Activated naive CD8-positive, alpha-beta T cell treated with anti-CD3 and anti-CD28 coated beads, Interleukin-2, amount 10 ng/mL, durations not matched to agents 7 days and 5 days (primary cell): ENCODE measurements at regions not wholly inside any gene's neighbourhood (a gene's known extent, or its start where the extent isn't known, plus 50 kb on each side); places are given as distances from the start of the nearest gene placed in this dataset.

Source experiments
- ATAC-seq: fragments of 150-1000 bp; cut with Tn5 transposase; one replicate; pipeline ENCODE4 v1.10.0; 2021; ENCODE audit warnings: low read depth, moderate library complexity
- POLR2A ChIA-PET: fragments of 350-600 bp; sonication (Branson Sonifier 250); formaldehyde crosslinking; loops from one replicate; lab custom pipeline; 2021; ENCODE audit warnings: antibody characterized with exemption; lab: Charles Lee
- DNase-seq: peaks from one replicate; pipeline ENCODE4 v3.0.0; 2021
- H3K27ac Mint-ChIP-seq: one replicate; pipeline ENCODE4 v1.8.0; 2022; ENCODE audit warnings: mild to moderate bottlenecking, mixed read lengths
- H3K27me3 Mint-ChIP-seq: one replicate; pipeline ENCODE4 v1.8.0; 2022; ENCODE audit warnings: mild to moderate bottlenecking, moderate library complexity, mixed read lengths
- H3K36me3 Mint-ChIP-seq: one replicate; pipeline ENCODE4 v1.8.0; 2021; ENCODE audit warnings: mild to moderate bottlenecking, mixed read lengths
- H3K4me1 Mint-ChIP-seq: one replicate; pipeline ENCODE4 v1.8.0; 2021; ENCODE audit warnings: mixed read lengths
- H3K4me3 Mint-ChIP-seq: one replicate; pipeline ENCODE4 v1.8.0; 2022; ENCODE audit warnings: mild to moderate bottlenecking, moderate library complexity, mixed read lengths
- H3K9me3 Mint-ChIP-seq: one replicate; pipeline ENCODE4 v1.8.0; 2021; ENCODE audit warnings: mixed read lengths

DNA sequence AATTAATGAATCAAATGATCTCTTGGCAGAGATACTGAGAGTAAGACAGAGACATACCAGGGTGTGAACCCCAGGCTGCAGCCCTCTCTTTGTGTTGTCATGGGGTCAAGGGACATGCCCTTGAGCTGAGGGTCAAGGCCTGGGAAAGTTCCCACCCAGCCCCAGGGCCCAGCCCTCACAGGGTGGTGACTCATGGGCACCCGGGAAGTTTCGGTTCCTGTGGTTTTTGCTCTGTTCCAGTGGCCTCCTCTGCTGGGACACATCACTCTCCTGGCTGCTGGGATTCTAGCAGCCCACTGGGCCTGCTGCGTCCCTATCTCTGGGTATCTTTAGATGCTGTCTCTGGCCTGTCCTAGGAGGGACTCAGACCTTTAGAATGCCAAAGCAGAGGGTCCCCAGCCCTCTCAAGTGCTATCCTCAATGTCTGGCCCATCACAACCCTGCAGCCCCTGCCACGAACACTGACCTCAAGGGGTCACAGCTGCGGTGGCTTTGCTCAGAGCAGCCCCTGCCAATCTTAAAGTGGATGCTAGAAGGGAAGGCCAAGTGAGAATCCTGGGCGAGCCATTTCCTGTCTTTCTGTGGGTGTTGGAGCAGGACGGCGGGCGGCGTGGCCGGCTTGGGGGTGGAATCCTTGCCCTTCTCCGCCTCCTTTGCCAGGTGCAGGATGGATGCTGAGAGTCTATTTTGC, 148.4 kb upstream of the TLE3 start:
- Mint-ChIP-seq H3K27me3 (no peaks in the 10 kb centered on the region), H3K9me3 (no peaks in the 10 kb centered on the region), H3K36me3 (no peaks in the 10 kb centered on the region), H3K4me3 (no peak overlapping the region), H3K4me1 (peaks cover 67% of the 10 kb centered on the region), H3K27ac (no peak overlapping the region)
- POLR2A ChIA-PET = interaction anchor here (0.9 to 1.6 kb wide), 2 partner anchors 13 to 148 kb away, joined by 3 to 6 read pairs; no protein-coding TSS in a partner anchor
- ATAC-seq = no peak
- DNase-seq = peak; percentile 32

DNA sequence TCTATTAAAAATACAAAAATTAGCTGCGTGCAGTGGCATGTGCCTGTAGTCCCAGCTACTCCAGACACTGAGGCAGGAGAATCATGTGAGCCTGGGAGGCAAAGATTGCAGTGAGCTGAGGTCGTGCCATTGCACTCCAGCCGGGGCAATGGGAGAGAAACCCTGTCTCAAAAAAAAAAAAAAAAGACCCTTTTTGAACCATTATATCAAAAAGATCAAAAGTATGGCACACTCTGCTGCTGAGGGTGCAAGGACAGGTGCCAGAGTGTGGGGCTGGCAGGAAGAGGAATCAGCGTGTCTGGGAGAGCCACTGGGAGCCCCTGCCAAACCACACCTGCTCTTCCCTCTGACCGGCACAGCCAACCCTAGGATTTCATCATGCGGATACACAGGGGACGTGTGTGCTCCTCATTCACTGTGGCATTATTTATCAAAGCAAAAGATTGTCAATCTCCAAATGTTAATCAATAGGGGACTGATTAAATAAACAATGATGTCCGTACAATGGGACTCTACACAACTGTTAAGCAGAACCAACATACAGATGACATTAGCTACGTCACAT, 147.3 kb upstream of the TLE3 start:
- no peaks in the 10 kb centered on the region for H3K9me3 Mint-ChIP-seq
- no peak overlapping the region for H3K27ac Mint-ChIP-seq
- no peak overlapping the region for H3K4me3 Mint-ChIP-seq
- H3K36me3 Mint-ChIP-seq = peaks cover 2% of the 10 kb centered on the region
- ATAC-seq = no peak
- peaks cover 75% of the 10 kb centered on the region for H3K4me1 Mint-ChIP-seq
- no peaks in the 10 kb centered on the region for H3K27me3 Mint-ChIP-seq
- DNase-seq = no peak
- POLR2A ChIA-PET = no interaction called here

DNA sequence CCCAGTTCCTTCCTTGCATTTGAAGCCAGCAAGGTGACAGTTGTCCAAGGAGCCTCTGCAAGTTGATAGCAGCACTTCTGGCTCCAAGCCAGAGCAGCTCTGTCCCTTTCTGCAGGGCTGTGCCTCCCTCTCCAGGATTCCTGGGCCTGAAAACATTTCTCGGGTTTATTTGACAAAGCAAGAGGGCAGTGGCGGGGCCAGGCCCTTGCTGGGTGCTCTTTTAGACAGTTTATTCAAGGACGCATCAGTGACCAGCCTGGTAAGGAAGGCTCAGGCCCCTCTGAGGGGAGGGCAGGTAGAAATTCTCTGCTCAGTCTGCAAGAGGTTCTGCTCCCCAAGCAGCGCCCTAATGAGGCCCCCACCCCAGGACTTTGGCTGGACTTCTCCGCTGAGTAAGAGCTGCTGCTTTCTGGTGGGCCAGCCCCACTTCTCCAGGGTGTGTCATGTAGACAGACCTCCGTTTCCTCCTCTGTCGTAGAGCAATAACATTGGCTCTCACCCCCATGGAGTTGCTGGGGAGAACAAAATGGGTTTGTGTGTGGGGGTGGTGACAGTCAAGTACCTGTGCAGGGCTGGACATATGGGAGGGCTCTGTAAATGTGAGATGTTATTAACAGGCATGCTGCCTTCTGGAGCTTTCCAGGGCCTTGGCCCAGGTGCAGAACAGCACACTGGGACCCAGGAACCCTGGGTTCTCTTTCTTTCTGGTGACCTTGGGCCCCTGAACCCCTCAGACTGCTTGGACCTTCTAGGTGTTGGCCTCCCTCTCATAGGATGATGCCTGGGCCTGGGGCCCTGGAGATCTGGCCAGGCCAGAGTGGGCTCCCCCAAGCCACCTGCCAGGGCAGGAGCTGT, 146.2 kb upstream of the TLE3 start:
- POLR2A ChIA-PET = interaction anchor here (1.5 kb wide), 1 partner anchor 14 kb away, joined by 6 read pairs; no protein-coding TSS in a partner anchor
- peak; percentile 31 for DNase-seq
- peak overlapping the region; percentile 52 for H3K27ac Mint-ChIP-seq

DNA sequence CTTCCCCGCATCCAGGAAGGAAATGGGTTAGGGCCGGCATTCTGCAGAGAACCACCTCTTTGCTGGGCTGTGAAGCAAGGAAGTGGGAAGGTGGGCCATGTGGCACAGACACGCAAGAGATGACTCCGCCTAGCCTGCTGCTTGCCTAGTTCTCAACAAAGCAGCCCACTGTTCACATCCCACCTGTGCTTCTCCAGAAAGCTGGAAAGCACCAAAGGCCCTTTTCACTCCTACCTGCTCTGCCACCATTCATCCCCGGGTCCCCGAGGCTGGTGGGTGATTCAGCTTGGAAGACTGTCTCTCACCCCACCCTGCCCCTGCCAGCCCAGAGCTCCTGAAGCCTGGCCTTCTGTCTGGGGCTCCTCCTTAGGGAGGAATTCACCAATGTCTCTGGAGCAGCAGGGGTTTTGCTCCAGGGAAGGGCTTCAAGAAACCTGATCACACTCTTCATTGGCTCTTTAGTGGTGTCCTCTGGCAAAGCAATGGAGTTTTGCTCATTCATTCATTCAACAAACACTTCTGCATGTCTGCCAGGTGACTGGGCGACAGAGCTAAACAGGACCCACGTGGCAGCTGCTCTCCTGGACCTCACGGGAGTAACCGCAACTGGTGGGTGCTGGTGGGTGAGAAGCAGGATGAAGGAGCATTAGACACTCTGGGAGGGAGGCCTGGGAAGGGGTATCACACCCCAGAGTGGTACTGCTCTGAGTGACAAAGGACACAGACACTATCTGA, 145.4 kb upstream of the TLE3 start:
- Mint-ChIP-seq H3K4me3 (peak overlapping the region; percentile 61), H3K4me1 (peaks cover 68% of the 10 kb centered on the region), H3K9me3 (no peaks in the 10 kb centered on the region), H3K27me3 (peaks cover 2% of the 10 kb centered on the region), H3K36me3 (peaks cover 2% of the 10 kb centered on the region), H3K27ac (peak overlapping the region; percentile 78)
- DNase-seq = no peak
- POLR2A ChIA-PET = interaction anchor here (1.1 to 1.5 kb wide), 2 partner anchors 15 to 145 kb away, joined by 3 to 6 read pairs; partner anchors contain the start of gene TLE3
- peak; percentile 79 for ATAC-seq

More for the DNA sequence above, 146.2 kb upstream of the TLE3 start:
- Mint-ChIP-seq H3K4me1 (peaks cover 73% of the 10 kb centered on the region), H3K9me3 (no peaks in the 10 kb centered on the region), H3K36me3 (peaks cover 2% of the 10 kb centered on the region), H3K27me3 (peaks cover under 1% of the 10 kb centered on the region), H3K4me3 (peak overlapping the region; percentile 1)
- ATAC-seq = no peak

DNA sequence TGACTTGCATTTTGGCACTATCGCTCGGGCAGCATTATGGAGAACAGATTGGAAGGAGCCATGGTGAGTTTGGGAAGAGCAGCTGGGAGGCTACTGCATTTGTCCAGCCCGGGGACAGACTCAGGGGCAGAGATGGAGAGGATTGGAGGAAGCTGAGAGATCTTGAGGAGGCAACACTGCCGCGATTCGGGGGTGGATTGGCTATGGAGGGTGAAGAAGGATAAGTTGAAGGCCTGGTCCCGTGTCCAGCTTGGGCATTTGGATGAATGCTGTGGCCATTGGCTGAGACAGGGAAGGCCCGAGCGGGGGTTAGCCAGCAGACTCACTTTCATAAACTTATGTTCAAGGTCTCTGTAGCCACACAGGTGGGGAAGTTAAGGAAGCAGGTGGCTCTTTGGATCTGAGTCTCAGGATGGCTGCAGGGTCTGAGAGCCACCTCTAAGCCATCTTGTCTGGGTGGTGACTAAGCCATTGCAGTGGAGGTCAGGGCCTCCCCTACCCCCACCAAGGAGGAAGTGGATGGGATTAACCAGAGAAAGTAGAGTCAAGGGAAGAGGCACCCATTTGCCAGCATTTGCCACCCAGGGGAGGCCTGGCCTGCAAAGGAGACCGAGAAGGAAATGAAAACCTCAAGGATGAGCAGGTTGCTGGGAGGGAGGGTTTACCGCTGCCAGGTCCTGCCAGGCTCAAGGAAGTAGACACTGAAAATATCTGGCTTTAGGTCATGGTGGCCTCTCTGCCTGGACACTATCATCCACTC, 144.0 kb upstream of the TLE3 start:
- H3K4me1 Mint-ChIP-seq = peaks cover 65% of the 10 kb centered on the region
- POLR2A ChIA-PET = no interaction called here
- H3K27me3 Mint-ChIP-seq = peaks cover 2% of the 10 kb centered on the region
- peak overlapping the region; percentile 55 for H3K4me3 Mint-ChIP-seq
- DNase-seq = no peak
- H3K36me3 Mint-ChIP-seq = peaks cover 5% of the 10 kb centered on the region
- ATAC-seq = no peak
- no peaks in the 10 kb centered on the region for H3K9me3 Mint-ChIP-seq
- peak overlapping the region; percentile 78 for H3K27ac Mint-ChIP-seq

DNA sequence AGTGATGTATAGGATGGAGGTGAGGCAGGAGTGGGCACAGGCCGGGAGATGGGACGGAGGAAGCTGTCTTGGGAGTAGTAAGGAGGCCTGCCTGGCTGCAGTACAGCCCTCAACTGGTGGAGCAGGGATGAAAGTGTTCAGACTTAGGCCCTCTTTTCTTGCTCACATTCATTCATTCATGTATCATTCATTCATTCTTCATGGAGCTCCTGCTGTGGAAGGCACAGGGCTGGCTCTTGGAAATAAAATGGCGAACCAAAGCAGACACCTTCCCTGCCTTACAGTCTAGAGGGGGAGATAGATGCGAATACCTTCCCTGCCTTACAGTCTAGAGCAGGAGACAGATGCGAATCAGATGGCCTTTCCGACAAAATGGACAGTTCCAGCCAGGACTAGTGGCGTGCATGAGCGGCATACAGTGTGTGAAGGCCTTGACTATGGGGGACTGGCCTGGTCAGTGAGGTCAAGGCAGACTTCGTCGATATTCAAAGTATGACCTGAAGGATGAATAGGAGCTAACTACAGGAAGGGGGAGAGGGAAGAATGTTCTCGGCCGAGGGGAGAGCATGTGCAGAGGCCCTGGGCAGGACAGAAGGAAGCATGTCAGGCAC, 143.2 kb upstream of the TLE3 start:
- DNase-seq (no peak), ATAC-seq (no peak)
- Mint-ChIP-seq H3K4me3 (peak overlapping the region; percentile 4), H3K27me3 (peaks cover 2% of the 10 kb centered on the region), H3K27ac (peak overlapping the region; percentile 45), H3K36me3 (peaks cover 5% of the 10 kb centered on the region), H3K4me1 (peaks cover 66% of the 10 kb centered on the region), H3K9me3 (no peaks in the 10 kb centered on the region)
- POLR2A ChIA-PET = no interaction called here

DNA sequence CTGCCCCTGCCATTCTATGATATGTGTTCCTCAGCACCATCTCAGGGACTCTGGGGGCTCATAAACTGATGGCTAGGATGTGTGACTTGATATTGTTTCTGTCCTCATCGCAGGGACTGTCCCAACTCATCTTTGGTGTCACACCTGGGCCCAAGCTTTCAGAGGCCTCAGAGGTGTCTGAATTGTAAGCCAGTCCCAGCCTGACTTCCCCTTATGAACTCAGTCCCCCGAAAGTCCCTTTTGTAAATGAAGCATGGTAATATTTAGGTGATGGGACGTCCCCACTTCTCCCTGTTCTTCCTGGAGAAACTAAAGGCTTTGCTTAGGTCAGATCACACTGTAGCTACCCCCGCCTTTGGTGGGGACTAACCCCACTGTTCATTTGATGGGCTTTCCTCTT, 142.4 kb upstream of the TLE3 start:
- no peak overlapping the region for H3K4me3 Mint-ChIP-seq
- no peak overlapping the region for H3K27ac Mint-ChIP-seq
- DNase-seq = no peak
- peaks cover 4% of the 10 kb centered on the region for H3K27me3 Mint-ChIP-seq
- H3K9me3 Mint-ChIP-seq = no peaks in the 10 kb centered on the region
- ATAC-seq = no peak
- peaks cover 64% of the 10 kb centered on the region for H3K4me1 Mint-ChIP-seq
- H3K36me3 Mint-ChIP-seq = peaks cover 5% of the 10 kb centered on the region
- POLR2A ChIA-PET = no interaction called here

DNA sequence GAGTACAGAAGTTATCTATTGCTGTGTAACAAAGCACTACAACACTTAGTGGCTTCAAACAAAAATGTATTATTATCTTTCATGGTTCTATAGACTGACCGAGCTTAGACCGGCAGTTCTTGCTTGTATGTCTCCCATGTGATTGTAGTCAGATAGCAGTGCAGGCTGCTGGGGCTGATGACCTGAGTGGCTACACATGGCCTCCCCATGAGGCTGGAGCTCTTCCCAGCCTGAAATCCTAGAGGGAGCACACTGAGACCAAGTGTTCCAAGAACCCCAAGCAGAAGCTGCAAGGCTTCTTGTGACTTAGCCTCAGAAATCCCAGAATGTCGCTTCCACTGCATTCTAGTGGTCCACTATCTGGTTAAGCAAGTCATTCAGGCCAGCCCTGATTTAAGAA, 141.2 kb upstream of the TLE3 start:
- peaks cover 4% of the 10 kb centered on the region for H3K27me3 Mint-ChIP-seq
- H3K9me3 Mint-ChIP-seq = no peaks in the 10 kb centered on the region
- H3K36me3 Mint-ChIP-seq = peaks cover 5% of the 10 kb centered on the region
- POLR2A ChIA-PET = no interaction called here
- H3K4me3 Mint-ChIP-seq = no peak overlapping the region
- ATAC-seq = no peak
- peaks cover 68% of the 10 kb centered on the region for H3K4me1 Mint-ChIP-seq
- H3K27ac Mint-ChIP-seq = no peak overlapping the region
- no peak for DNase-seq

DNA sequence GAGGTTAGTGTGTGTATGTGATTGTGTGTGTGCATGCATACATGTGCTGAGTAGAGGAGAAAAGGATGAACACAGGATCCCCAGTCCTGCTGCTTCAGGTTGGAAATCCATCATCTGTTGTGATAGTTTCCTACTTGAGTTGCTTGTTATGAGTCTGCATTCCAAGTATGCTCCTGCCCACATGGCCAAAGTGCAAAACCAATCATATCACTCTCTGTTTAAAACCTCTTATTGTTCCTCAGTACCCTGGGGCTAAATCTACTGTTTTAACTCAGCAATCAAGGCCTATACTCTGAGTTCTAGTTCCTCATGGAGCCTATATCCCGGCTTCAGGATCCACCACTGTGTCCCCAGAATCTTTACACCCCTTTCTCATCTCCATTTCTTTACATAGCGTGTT, 139.9 kb upstream of the TLE3 start:
- H3K36me3 Mint-ChIP-seq = peaks cover 5% of the 10 kb centered on the region
- ATAC-seq (no peak), DNase-seq (no peak)
- H3K4me3 Mint-ChIP-seq = no peak overlapping the region
- peaks cover 2% of the 10 kb centered on the region for H3K9me3 Mint-ChIP-seq
- peaks cover 4% of the 10 kb centered on the region for H3K27me3 Mint-ChIP-seq
- peaks cover 56% of the 10 kb centered on the region for H3K4me1 Mint-ChIP-seq
- H3K27ac Mint-ChIP-seq = no peak overlapping the region
- POLR2A ChIA-PET = interaction anchor here (2.9 kb wide), 1 partner anchor 21 kb away, joined by 11 read pairs; no protein-coding TSS in a partner anchor

DNA sequence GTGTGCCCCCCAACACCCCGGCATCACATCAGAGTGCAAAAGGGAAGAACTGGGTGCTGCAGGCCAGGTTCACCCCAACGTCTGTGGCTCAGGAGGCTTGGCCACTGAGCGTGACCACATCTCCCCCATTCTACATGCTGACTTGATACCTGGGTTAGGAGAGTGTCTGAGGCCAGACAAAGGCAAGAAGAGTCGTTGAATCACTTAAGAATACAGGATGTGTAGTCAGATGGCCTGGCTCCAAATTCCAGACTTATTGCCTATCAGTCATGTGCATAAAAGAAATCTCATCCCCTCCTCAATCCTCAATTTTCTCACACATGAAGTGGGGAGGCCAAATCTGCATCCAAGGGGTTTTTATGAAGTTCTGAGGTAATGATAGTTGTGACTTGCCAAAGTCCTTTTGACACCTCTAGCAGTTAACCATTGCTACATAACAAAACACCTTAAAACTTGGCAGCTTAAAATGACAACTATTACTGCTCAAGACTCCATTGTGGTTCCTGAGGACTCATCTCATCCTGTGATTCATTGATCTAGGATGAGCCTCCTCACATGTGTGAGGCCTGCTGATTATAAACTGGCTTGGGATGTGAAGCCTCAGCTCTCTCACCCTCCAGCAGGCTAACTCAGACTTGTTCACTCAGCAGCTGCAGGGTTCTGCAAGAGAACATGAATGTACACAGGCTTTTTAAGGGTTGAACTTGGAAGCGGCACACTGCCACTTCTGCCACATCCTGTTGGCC, 138.8 kb upstream of the TLE3 start:
- H3K4me3 Mint-ChIP-seq = no peak overlapping the region
- peak overlapping the region; percentile 31 for H3K27ac Mint-ChIP-seq
- H3K9me3 Mint-ChIP-seq = peaks cover 8% of the 10 kb centered on the region
- ATAC-seq (peak; percentile 49), DNase-seq (no peak)
- peaks cover 45% of the 10 kb centered on the region for H3K4me1 Mint-ChIP-seq
- H3K36me3 Mint-ChIP-seq = peaks cover 13% of the 10 kb centered on the region
- peaks cover 6% of the 10 kb centered on the region for H3K27me3 Mint-ChIP-seq
- POLR2A ChIA-PET = interaction anchor here (2.9 kb wide), 1 partner anchor 22 kb away, joined by 11 read pairs; no protein-coding TSS in a partner anchor

DNA sequence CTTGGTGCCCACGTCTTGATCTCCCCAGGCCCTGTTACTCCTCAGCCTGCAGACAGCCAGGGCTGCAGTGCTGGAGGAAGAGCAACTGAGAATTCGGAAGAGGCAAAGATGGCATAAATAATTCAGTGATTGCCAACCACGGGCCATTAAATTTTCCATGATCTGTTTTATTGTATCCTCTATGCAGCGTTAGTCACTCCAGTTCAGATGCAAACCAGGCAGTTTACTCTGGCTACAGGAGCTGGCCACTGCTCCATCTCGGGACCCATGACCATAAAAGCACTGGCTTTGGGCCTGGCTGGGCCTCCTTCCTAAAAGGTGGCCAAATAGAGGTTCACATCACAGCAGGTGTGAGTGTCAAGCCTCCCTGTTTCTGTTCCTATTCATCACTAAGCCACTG, 137.6 kb upstream of the TLE3 start:
- Mint-ChIP-seq H3K9me3 (peaks cover 10% of the 10 kb centered on the region), H3K27ac (no peak overlapping the region), H3K4me1 (peaks cover 36% of the 10 kb centered on the region), H3K36me3 (peaks cover 12% of the 10 kb centered on the region), H3K27me3 (peaks cover 6% of the 10 kb centered on the region), H3K4me3 (no peak overlapping the region)
- DNase-seq (no peak), ATAC-seq (no peak)
- POLR2A ChIA-PET = interaction anchor here (2.9 kb wide), 1 partner anchor 23 kb away, joined by 11 read pairs; no protein-coding TSS in a partner anchor
